ENCODE measurements at regions not wholly inside any gene's neighbourhood (a gene's known extent, or its start where the extent isn't known, plus 50 kb on each side); places are given as distances from the start of the nearest gene placed in this dataset.

- TF ChIP-seq POLR2A (IDR thresholded peaks at IDR 0.05; ENCODE audit: low read depth, low read length), result no peak
- TF ChIP-seq TAF1 (IDR thresholded peaks at IDR 0.05; ENCODE audit: borderline replicate concordance, low read depth, low read length), result no peak
- TF ChIP-seq POLR2AphosphoS5 (IDR thresholded peaks at IDR 0.05; ENCODE audit: low read depth, low read length), result no peak
These were observed 356.7 kb downstream of the CCDC85A start for GRCh38 chr2:56540467-56540866.

Data from GM12892 (cell line).